Sigmoid colon (tissue), 4 donors: ENCODE measurements at regions not wholly inside any gene's neighbourhood (a gene's known extent, or its start where the extent isn't known, plus 50 kb on each side); places are given as distances from the start of the nearest gene placed in this dataset.

Source experiments
- POLR2A ChIP-seq, 2 donors: fragments of 450-650 bp; IDR thresholded peaks; one replicate each; pipeline ENCODE4 v1.6.1; 2016; ENCODE audit warnings: antibody characterized with exemption in 2 of 2, mild to moderate bottlenecking in 2 of 2, moderate library complexity in 2 of 2
- POLR2AphosphoS5 ChIP-seq, 4 donors: sonication (generic); formaldehyde crosslinking; IDR thresholded peaks; one replicate each; pipeline ENCODE4 v1.6.1; 2017; ENCODE audit warnings: antibody characterized with exemption in 4 of 4
- TF ChIP-seq, protein P1 (sequence below), 4 experiments: fragments of 450-650 bp in 3 of 4; fragments of 200-600 bp in 1 of 4; IDR thresholded peaks; one replicate each; pipeline ENCODE4 v1.5.1; 2016 to 2019; ENCODE audit warnings: antibody characterized with exemption in 4 of 4, mild to moderate bottlenecking in 3 of 4, moderate library complexity in 2 of 4

DNA sequence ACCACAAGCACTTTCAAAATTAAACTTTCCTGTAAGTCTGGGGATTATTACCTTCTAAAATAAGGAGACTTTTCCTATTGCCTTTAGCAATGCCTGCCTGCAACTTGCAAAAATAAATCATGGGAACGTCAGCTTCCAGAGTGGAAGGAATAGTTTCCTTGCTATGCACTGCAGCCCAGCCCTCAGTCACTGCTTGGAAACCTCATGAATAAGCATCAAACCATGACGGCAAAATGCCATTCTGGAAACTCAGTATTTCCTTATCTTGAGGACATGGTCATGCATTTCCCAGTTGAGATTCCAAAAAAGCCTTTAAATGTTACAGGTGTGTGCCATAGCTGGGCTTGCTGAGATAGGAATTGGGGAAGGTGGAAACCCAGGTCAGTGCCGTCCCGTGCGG is 84.2 kb upstream of the OTOS start:
- TF ChIP-seq POLR2A (IDR thresholded peaks at IDR 0.05) = no peak
- TF ChIP-seq, protein P1, sequence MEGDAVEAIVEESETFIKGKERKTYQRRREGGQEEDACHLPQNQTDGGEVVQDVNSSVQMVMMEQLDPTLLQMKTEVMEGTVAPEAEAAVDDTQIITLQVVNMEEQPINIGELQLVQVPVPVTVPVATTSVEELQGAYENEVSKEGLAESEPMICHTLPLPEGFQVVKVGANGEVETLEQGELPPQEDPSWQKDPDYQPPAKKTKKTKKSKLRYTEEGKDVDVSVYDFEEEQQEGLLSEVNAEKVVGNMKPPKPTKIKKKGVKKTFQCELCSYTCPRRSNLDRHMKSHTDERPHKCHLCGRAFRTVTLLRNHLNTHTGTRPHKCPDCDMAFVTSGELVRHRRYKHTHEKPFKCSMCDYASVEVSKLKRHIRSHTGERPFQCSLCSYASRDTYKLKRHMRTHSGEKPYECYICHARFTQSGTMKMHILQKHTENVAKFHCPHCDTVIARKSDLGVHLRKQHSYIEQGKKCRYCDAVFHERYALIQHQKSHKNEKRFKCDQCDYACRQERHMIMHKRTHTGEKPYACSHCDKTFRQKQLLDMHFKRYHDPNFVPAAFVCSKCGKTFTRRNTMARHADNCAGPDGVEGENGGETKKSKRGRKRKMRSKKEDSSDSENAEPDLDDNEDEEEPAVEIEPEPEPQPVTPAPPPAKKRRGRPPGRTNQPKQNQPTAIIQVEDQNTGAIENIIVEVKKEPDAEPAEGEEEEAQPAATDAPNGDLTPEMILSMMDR (IDR thresholded peaks at IDR 0.05) = no peak
- TF ChIP-seq POLR2AphosphoS5 (IDR thresholded peaks at IDR 0.05) = no peak
